IMR-90 (cell line): ENCODE measurements at regions not wholly inside any gene's neighbourhood (a gene's known extent, or its start where the extent isn't known, plus 50 kb on each side); places are given as distances from the start of the nearest gene placed in this dataset.

ENCODE experiments used
- ATAC-seq: fragments of 200-7000 bp; cut with Tn5 transposase; 2 replicates; pipeline ENCODE4 v1.9.1; 2020; ENCODE audit warnings: low read depth, mild to moderate bottlenecking, moderate library complexity
- BruUV-seq: library from RNA; stranded (reverse); fragments of 400-500 nt; replicated peaks from 2 replicates; lab custom pipeline; 2021; lab: Mats Ljungman, UMichigan
- CTCF ChIA-PET: fragments of 300-600 bp; formaldehyde crosslinking; extraction: SDS; loops from one replicate; lab custom pipeline; 2021; ENCODE audit warnings: antibody characterized with exemption; lab: Yijun Ruan, JAX
- POLR2A ChIA-PET: fragments of 300-600 bp; sonication (Branson Sonifier 250); formaldehyde crosslinking; loops from one replicate; lab custom pipeline; 2022; ENCODE audit warnings: antibody characterized with exemption; ENCODE audit not compliant: unreplicated experiment; lab: Charles Lee
- DNase-seq: peaks from one replicate; pipeline ENCODE4 v3.0.0; 2013
- H2AFZ ChIP-seq: replicated peaks from 2 replicates; pipeline ENCODE3; 2013; ENCODE audit warnings: low read length, mild to moderate bottlenecking; ENCODE audit not compliant: poor library complexity
- H2AK5ac ChIP-seq: 2 replicates; pipeline ENCODE4 v1.6.1; 2013; ENCODE audit warnings: low read depth, low read length, inconsistent platforms
- H2AK9ac ChIP-seq: replicated peaks from 2 replicates; pipeline ENCODE3; 2013; ENCODE audit warnings: mild to moderate bottlenecking, low read depth, low read length, moderate library complexity; ENCODE audit not compliant: poor library complexity
- H2BK120ac ChIP-seq: 2 replicates; pipeline ENCODE4 v1.6.1; 2013; ENCODE audit warnings: low read depth, low read length, inconsistent platforms
- H2BK15ac ChIP-seq: 3 replicates; pipeline ENCODE4 v1.6.1; 2013; ENCODE audit warnings: low read depth, low read length, inconsistent platforms
- H2BK20ac ChIP-seq: 2 replicates; pipeline ENCODE4 v1.6.1; 2013; ENCODE audit warnings: low read depth, mild to moderate bottlenecking, inconsistent platforms, low read length, moderate library complexity
- H2BK5ac ChIP-seq: 2 replicates; pipeline ENCODE4 v1.6.1; 2013; ENCODE audit warnings: mild to moderate bottlenecking, low read depth, low read length, inconsistent platforms; ENCODE audit not compliant: poor library complexity, severe bottlenecking
- H3K14ac ChIP-seq: replicated peaks from 2 replicates; pipeline ENCODE4 v1.6.1; 2013; ENCODE audit warnings: low read depth, low read length, inconsistent platforms
- H3K18ac ChIP-seq: 2 replicates; pipeline ENCODE4 v1.6.1; 2013; ENCODE audit warnings: low read depth, low read length, control low read depth
- H3K23ac ChIP-seq: 2 replicates; pipeline ENCODE4 v1.6.1; 2013; ENCODE audit warnings: low read depth, low read length, inconsistent platforms
- H3K27ac ChIP-seq: 2 replicates; pipeline ENCODE4 v1.5.1; 2013; ENCODE audit warnings: mild to moderate bottlenecking, control low read depth, low read length; ENCODE audit not compliant: insufficient read depth
- H3K27me3 ChIP-seq: 2 replicates; pipeline ENCODE4 v1.6.1; 2013; ENCODE audit warnings: low read length; ENCODE audit not compliant: control insufficient read depth, insufficient read depth
- H3K36me3 ChIP-seq: 2 replicates; pipeline ENCODE4 v1.6.1; 2013; ENCODE audit warnings: low read length, mixed read lengths; ENCODE audit not compliant: control insufficient read depth, insufficient read depth
- H3K4ac ChIP-seq: 2 replicates; pipeline ENCODE4 v1.6.1; 2013; ENCODE audit warnings: low read depth, low read length, inconsistent platforms
- H3K4me1 ChIP-seq: 2 replicates; pipeline ENCODE4 v1.6.1; 2013; ENCODE audit warnings: low read length, mixed read lengths; ENCODE audit not compliant: control insufficient read depth, insufficient read depth
- H3K4me2 ChIP-seq: 2 replicates; pipeline ENCODE4 v1.6.1; 2013; ENCODE audit warnings: low read depth, mild to moderate bottlenecking, control low read depth, low read length, moderate library complexity
- H3K4me3 ChIP-seq: 2 replicates; pipeline ENCODE4 v1.5.1; 2013; ENCODE audit warnings: low read depth, mild to moderate bottlenecking, control low read depth, low read length, moderate library complexity; ENCODE audit not compliant: insufficient read depth
- H3K56ac ChIP-seq: 2 replicates; pipeline ENCODE4 v1.6.1; 2013; ENCODE audit warnings: low read length, inconsistent platforms; ENCODE audit not compliant: insufficient read depth; ENCODE audit errors: extremely low read depth
- H3K79me1 ChIP-seq, 2 experiments: 2 replicates each; pipeline ENCODE4 v1.6.1; 2013; ENCODE audit warnings: low read length in 2 of 2, inconsistent platforms in 1 of 2, low read depth in 1 of 2
- H3K9ac ChIP-seq: 2 replicates; pipeline ENCODE4 v1.6.1; 2013; ENCODE audit warnings: low read depth, low read length, control low read depth
- H3K9me1 ChIP-seq: 2 replicates; pipeline ENCODE4 v1.6.1; 2013; ENCODE audit warnings: low read length, inconsistent platforms; ENCODE audit not compliant: insufficient read depth
- H3K9me3 ChIP-seq: 2 replicates; pipeline ENCODE4 v1.6.1; 2013; ENCODE audit warnings: low read length; ENCODE audit not compliant: control insufficient read depth, insufficient read depth
- H4K20me1 ChIP-seq: 2 replicates; pipeline ENCODE4 v1.6.1; 2013; ENCODE audit warnings: low read length, inconsistent platforms; ENCODE audit not compliant: insufficient read depth
- H4K5ac ChIP-seq: 2 replicates; pipeline ENCODE4 v1.6.1; 2013; ENCODE audit warnings: mild to moderate bottlenecking, low read depth, low read length, control low read depth
- H4K8ac ChIP-seq, 2 experiments: 2 replicates each; pipeline ENCODE4 v1.6.1; 2013; ENCODE audit warnings: low read depth in 2 of 2, low read length in 2 of 2, control low read depth in 1 of 2, inconsistent platforms in 1 of 2
- H4K91ac ChIP-seq: 2 replicates; pipeline ENCODE4 v1.6.1; 2013; ENCODE audit warnings: low read depth, low read length, inconsistent platforms; ENCODE audit not compliant: insufficient read depth
- CEBPB ChIP-seq: IDR thresholded peaks from 2 replicates; pipeline ENCODE4 v1.6.1; 2012; ENCODE audit warnings: low read depth, low read length, improper control_type of control experiment
- CHD1 ChIP-seq: IDR thresholded peaks from 2 replicates; pipeline ENCODE4 v1.6.1; 2012; ENCODE audit warnings: low read depth, low read length, improper control_type of control experiment
- CTCF ChIP-seq: conservative IDR thresholded peaks from 2 replicates; pipeline ENCODE4 v1.5.1; 2012; ENCODE audit warnings: mild to moderate bottlenecking, low read depth, low read length, improper control_type of control experiment
- FOS ChIP-seq: fragments of 150-350 bp; IDR thresholded peaks from 2 replicates; pipeline ENCODE4 v1.6.1; 2016; ENCODE audit warnings: low read depth, low read length
- POLR2A ChIP-seq: IDR thresholded peaks from 2 replicates; pipeline ENCODE4 v1.6.1; 2012; ENCODE audit warnings: mild to moderate bottlenecking, low read depth, low read length
- RAD21 ChIP-seq: IDR thresholded peaks from 2 replicates; pipeline ENCODE4 v1.6.1; 2012; ENCODE audit warnings: low read length, improper control_type of control experiment
- RFX5 ChIP-seq: IDR thresholded peaks from 2 replicates; pipeline ENCODE4 v1.8.0; 2012; ENCODE audit warnings: low read depth, mild to moderate bottlenecking, low read length, moderate library complexity
- SMC3 ChIP-seq: fragments of 150-350 bp; IDR thresholded peaks from 2 replicates; pipeline ENCODE4 v1.6.1; 2016; ENCODE audit warnings: low read depth, mild to moderate bottlenecking, antibody characterized with exemption, low read length, moderate library complexity
- USF2 ChIP-seq: fragments of 150-350 bp; IDR thresholded peaks from 2 replicates; pipeline ENCODE4 v1.6.1; 2017; ENCODE audit warnings: mild to moderate bottlenecking, antibody characterized with exemption, low read length, low read depth
- WGBS, 2 experiments: methylation state at CpG; one replicate each; pipeline versions ENCODE4 v1.1.5 to v1.1.7; 2013; ENCODE audit warnings: missing lambda C conversion rate in 2 of 2; ENCODE audit not compliant: insufficient read length in 1 of 2; ENCODE audit errors: extremely low coverage in 2 of 2; 5-methylcytosine and 5-hydroxymethylcytosine counted together
- dilution Hi-C: fragments of 300-500 bp; cut with HindIII; formaldehyde crosslinking; loops from one replicate; pipeline ENCODE4 v1.14.3; 2018; ENCODE audit warnings: low sequenced_read_pairs; ENCODE audit not compliant: unreplicated experiment
- in situ Hi-C: fragments of 300-500 bp; cut with MboI; formaldehyde crosslinking; loops from 3 replicates; pipeline ENCODE4 v1.14.3; 2019; ENCODE audit warnings: low sequenced_read_pairs, inconsistent platforms, mixed read lengths
- intact Hi-C: fragments of 100-400 bp; cut with micrococcal nuclease; formaldehyde crosslinking; loops from 2 replicates; pipeline ENCODE4 v1.10.0; 2022

- H4K91ac ChIP-seq: no peak overlapping the region
- H3K9me3 ChIP-seq: peaks cover 3% of the 10 kb centered on the region
- no peak overlapping the region for H2BK120ac ChIP-seq
- no peak overlapping the region for H3K9ac ChIP-seq
- no TSS peak for BruUV-seq
- H3K27ac ChIP-seq: no peak overlapping the region
- ChIA-PET POLR2A (no interaction called here), CTCF (no interaction called here)
- H3K56ac ChIP-seq: no peak overlapping the region
- no peak overlapping the region for H3K4me2 ChIP-seq
- no peak overlapping the region for H4K8ac ChIP-seq
- in situ Hi-C loops (no loop called here), dilution Hi-C loops (no loop called here), intact Hi-C loops (no loop called here)
- no peak overlapping the region for H2BK15ac ChIP-seq
- no peak for TF ChIP-seq RFX5
- no peak for TF ChIP-seq FOS
- TF ChIP-seq SMC3: no peak
- no peak for TF ChIP-seq USF2
- TF ChIP-seq CTCF: no peak
- TF ChIP-seq CHD1: no peak
- no peak for TF ChIP-seq CEBPB
- TF ChIP-seq POLR2A: no peak
- no peak for TF ChIP-seq RAD21
- no peaks in the 10 kb centered on the region; the same call in 1 of the 2 replicates for H3K4me1 ChIP-seq
- H3K79me1 ChIP-seq: no peaks in the 10 kb centered on the region
- no peak overlapping the region for H2BK5ac ChIP-seq
- H4K5ac ChIP-seq: no peak overlapping the region
- H3K9me1 ChIP-seq: 0 out of 2 replicates have a peak, but pooled peaks cover 3% of the 10 kb centered on the region
- no peak overlapping the region for H3K14ac ChIP-seq
- no peaks in the 10 kb centered on the region for H4K20me1 ChIP-seq
- H2AFZ ChIP-seq: no peak overlapping the region
- no peak overlapping the region for H3K23ac ChIP-seq
- no peak overlapping the region for H3K4me3 ChIP-seq
- ATAC-seq: no peak
- no peak overlapping the region for H2AK9ac ChIP-seq
- peaks cover 34% of the 10 kb centered on the region for H3K27me3 ChIP-seq
- no peak overlapping the region for H2AK5ac ChIP-seq
- H3K4ac ChIP-seq: no peak overlapping the region
- no peak overlapping the region for H3K18ac ChIP-seq
- 88% methylated on average over 1 of the region's 3 CpGs; no CpG with 5 or more reads in 1 of the 2 experiments for WGBS, 2 experiments
- H3K36me3 ChIP-seq: no peaks in the 10 kb centered on the region
- DNase-seq: no peak
- H2BK20ac ChIP-seq: no peak overlapping the region
These were observed 251.0 kb upstream of the ZMIZ1 start for GRCh38 chr10:78817804-78818203.
